HepG2 (cell line): ENCODE measurements at regions not wholly inside any gene's neighbourhood (a gene's known extent, or its start where the extent isn't known, plus 50 kb on each side); places are given as distances from the start of the nearest gene placed in this dataset.

Experiments used
- CTCF ChIP-seq: sonication (generic); formaldehyde crosslinking; IDR thresholded peaks from 2 replicates; pipeline ENCODE4 v1.5.0; 2020; ENCODE audit warnings: mild to moderate bottlenecking, missing genetic modification reagents, moderate library complexity
- GABPA ChIP-seq, 2 experiments: IDR thresholded peaks; 2 replicates each; pipeline ENCODE4 v1.6.1; 2011 to 2016; ENCODE audit warnings: low read depth in 2 of 2, low read length in 1 of 2, missing biosample characterization in 1 of 2, missing genetic modification characterization in 1 of 2
- HDAC6 ChIP-seq: fragments of 200-600 bp; sonication (generic); IDR thresholded peaks from 2 replicates; pipeline ENCODE4 v1.7.0; 2017; ENCODE audit warnings: mild to moderate bottlenecking, antibody characterized with exemption, low read length, low read depth
- NR3C1 ChIP-seq: sonication (generic); formaldehyde crosslinking; IDR thresholded peaks from 2 replicates; pipeline ENCODE4 v1.4.0; 2020; ENCODE audit warnings: missing genetic modification reagents
- POLR2G ChIP-seq: fragments of 200-400 bp; formaldehyde crosslinking; IDR thresholded peaks from 2 replicates; pipeline ENCODE4 v1.6.1; 2018; ENCODE audit warnings: mild to moderate bottlenecking, low read depth, low read length, moderate library complexity
- SETDB1 ChIP-seq: sonication (generic); formaldehyde crosslinking; IDR thresholded peaks from 2 replicates; pipeline ENCODE4 v1.5.1; 2020; ENCODE audit warnings: missing genetic modification reagents, mild to moderate bottlenecking, borderline replicate concordance
- USF2 ChIP-seq, 2 experiments: sonication (generic) in 1 of 2; formaldehyde crosslinking in 1 of 2; IDR thresholded peaks; 2 replicates each; pipeline versions ENCODE4 v1.5.1 to v1.6.1; 2011 to 2020; ENCODE audit warnings: borderline replicate concordance in 1 of 2, low read depth in 1 of 2, low read length in 1 of 2, mild to moderate bottlenecking in 1 of 2, missing genetic modification reagents in 1 of 2, moderate library complexity in 1 of 2
- YY1 ChIP-seq: IDR thresholded peaks from 2 replicates; pipeline ENCODE4 v1.6.1; 2011; ENCODE audit warnings: low read length, low read depth, moderate library complexity, mild to moderate bottlenecking; ENCODE audit not compliant: insufficient read depth, insufficient replicate concordance
- ZNF800 ChIP-seq: sonication (generic); formaldehyde crosslinking; IDR thresholded peaks from 2 replicates; pipeline ENCODE4 v1.4.0; 2020; ENCODE audit warnings: missing genetic modification reagents

DNA sequence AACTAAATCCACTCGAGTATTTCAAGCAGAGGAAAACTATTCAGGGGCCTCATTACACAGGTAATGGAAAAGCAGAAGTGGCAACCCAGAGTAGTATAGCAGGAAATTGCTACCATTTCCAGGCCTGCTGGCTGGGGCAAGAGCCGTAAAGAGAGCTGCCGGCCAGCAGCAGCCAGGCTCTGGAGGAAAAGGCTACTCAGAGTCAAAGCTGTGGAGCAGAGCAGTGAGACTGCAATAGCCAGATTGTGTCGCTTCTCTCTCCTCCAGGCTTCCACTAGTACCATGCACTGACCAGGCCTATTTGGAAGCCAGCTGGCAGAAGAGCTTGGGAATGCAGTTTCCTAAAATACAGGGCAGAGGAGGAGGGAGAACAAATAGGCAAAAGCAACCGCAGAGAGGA, 155.5 kb downstream of the OMA1 start:
- TF ChIP-seq CTCF (no peak), ZNF800 (CRISPR knock-in tag) (no peak), POLR2G (no peak), GABPA (IDR thresholded peaks at IDR 0.05; ENCODE audit: low read depth, low read length) (no peak), GABPA (CRISPR knock-in tag; IDR thresholded peaks at IDR 0.05; ENCODE audit: low read depth) (no peak), HDAC6 (no peak), NR3C1 (CRISPR knock-in tag) (no peak), USF2 (IDR thresholded peaks at IDR 0.05; ENCODE audit: low read depth, low read length) (no peak), USF2 (CRISPR knock-in tag; IDR thresholded peaks at IDR 0.05; ENCODE audit: borderline replicate concordance) (no peak), YY1 (no peak), SETDB1 (no peak)
